ENCODE measurements at regions not wholly inside any gene's neighbourhood (a gene's known extent, or its start where the extent isn't known, plus 50 kb on each side); places are given as distances from the start of the nearest gene placed in this dataset.

DNA sequence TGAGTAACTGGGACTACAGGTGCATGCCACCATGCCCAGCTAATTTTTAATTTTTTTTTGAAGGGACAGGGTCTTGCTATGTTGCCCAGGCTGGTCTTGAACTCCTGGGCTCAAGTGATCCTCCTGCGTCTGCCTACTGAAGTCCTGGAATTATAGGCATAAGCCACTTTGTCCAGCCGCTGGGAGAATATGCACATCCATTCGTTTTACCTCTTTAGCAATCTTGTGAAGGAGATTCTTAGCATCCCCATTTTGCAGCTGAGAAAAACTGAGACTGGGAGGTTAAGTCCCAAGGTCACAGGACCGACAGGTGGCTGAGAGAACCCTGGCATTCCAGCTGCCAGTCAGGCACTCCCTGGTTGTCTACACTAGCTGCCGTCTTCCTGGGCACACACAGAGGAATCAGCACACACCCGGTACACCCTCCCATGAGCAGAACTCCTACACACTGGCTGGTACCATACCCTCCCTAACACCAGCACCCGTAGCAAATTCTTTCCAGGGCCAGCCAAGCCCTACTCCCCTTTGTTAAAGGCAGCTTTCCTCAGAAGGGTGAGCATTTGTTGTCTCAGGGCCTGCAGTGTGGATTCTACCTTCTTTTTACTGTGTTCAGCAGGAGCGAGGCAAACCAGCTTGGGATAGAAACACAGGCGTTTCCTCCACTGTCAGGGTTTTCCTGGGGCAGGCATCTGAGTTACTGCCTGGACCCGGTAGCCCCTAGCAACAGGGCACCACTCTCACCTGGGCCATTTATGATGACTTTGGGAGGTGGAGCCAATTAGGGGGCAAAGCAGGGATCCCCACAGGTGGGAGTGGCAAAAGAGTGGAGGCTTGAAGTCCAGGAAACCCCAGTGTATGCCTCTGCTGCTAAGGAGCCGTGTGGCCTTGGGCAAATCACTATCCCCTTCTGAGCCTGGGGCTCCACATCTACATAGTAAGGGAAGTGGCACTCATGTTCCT lies 70.2 kb downstream of the IRF2BPL start:
- no peak for TF ChIP-seq POLR2AphosphoS5 (IDR thresholded peaks at IDR 0.05)
- no peak for TF ChIP-seq EP300 (IDR thresholded peaks at IDR 0.05)
